HL-60 (cell line): ENCODE measurements at regions not wholly inside any gene's neighbourhood (a gene's known extent, or its start where the extent isn't known, plus 50 kb on each side); places are given as distances from the start of the nearest gene placed in this dataset.

Experiments used
- DNase-seq, 2 experiments: peaks; one replicate each; pipeline ENCODE4 v3.0.0-alpha.2; 2010 to 2020; ENCODE audit warnings: low read depth in 1 of 2, low spot score in 1 of 2
- H3K27ac ChIP-seq: fragments of 250-450 bp; sonication (Bioruptor Pico); replicated peaks from 2 replicates; pipeline ENCODE4 v1.5.1; 2020; ENCODE audit warnings: mild to moderate bottlenecking, moderate library complexity
- H3K27me3 ChIP-seq: fragments of 250-450 bp; sonication (Bioruptor Pico); 2 replicates; pipeline ENCODE4 v1.5.1; 2021; ENCODE audit warnings: mild to moderate bottlenecking, moderate library complexity; ENCODE audit not compliant: insufficient read depth, poor library complexity, severe bottlenecking
- H3K4me3 ChIP-seq: replicated peaks from 2 replicates; pipeline ENCODE4 v1.5.1; 2011; ENCODE audit warnings: mild to moderate bottlenecking, control low read depth, low read length; ENCODE audit not compliant: insufficient read depth
- GABPA ChIP-seq: IDR thresholded peaks from 2 replicates; pipeline ENCODE4 v1.6.1; 2012; ENCODE audit warnings: low read depth
- POLR2AphosphoS5 ChIP-seq: IDR thresholded peaks from 2 replicates; pipeline ENCODE4 v1.6.1; 2012; ENCODE audit warnings: low read depth
- SPI1 ChIP-seq: IDR thresholded peaks from 2 replicates; pipeline ENCODE4 v1.6.1; 2012; ENCODE audit warnings: low read depth, mild to moderate bottlenecking, borderline replicate concordance
- TF ChIP-seq, protein P1 (sequence below): IDR thresholded peaks from 2 replicates; pipeline ENCODE4 v1.6.1; 2012; ENCODE audit warnings: low read depth; ENCODE audit not compliant: insufficient replicate concordance
- TF ChIP-seq, protein P2 (sequence below): IDR thresholded peaks from one replicate; pipeline ENCODE4 v1.5.1; 2011; ENCODE audit warnings: low read length, control low read depth, inconsistent platforms; ENCODE audit not compliant: insufficient read depth

DNA sequence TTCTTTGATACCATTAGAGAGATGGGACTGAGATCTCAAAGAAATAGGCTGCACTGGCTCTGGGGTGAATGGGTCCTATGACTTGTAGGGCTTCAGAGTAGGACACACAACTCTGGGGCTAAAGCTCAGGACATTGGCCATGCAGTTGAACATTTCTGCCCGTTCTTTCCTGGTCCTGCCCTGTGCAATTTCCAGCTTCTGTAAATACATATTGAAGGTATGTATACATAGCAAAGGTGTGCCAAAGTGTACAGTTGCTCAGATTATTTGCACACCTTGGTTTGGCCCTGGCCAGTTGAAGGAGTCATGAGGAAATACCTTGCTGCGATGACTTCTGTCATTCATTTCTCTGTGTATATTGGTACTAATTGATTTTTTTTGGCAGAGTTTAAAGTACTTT lies 52.8 kb upstream of the TAF11L2 start:
- TF ChIP-seq, protein P1, sequence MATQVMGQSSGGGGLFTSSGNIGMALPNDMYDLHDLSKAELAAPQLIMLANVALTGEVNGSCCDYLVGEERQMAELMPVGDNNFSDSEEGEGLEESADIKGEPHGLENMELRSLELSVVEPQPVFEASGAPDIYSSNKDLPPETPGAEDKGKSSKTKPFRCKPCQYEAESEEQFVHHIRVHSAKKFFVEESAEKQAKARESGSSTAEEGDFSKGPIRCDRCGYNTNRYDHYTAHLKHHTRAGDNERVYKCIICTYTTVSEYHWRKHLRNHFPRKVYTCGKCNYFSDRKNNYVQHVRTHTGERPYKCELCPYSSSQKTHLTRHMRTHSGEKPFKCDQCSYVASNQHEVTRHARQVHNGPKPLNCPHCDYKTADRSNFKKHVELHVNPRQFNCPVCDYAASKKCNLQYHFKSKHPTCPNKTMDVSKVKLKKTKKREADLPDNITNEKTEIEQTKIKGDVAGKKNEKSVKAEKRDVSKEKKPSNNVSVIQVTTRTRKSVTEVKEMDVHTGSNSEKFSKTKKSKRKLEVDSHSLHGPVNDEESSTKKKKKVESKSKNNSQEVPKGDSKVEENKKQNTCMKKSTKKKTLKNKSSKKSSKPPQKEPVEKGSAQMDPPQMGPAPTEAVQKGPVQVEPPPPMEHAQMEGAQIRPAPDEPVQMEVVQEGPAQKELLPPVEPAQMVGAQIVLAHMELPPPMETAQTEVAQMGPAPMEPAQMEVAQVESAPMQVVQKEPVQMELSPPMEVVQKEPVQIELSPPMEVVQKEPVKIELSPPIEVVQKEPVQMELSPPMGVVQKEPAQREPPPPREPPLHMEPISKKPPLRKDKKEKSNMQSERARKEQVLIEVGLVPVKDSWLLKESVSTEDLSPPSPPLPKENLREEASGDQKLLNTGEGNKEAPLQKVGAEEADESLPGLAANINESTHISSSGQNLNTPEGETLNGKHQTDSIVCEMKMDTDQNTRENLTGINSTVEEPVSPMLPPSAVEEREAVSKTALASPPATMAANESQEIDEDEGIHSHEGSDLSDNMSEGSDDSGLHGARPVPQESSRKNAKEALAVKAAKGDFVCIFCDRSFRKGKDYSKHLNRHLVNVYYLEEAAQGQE = no peak
- TF ChIP-seq GABPA = no peak
- TF ChIP-seq, protein P2, sequence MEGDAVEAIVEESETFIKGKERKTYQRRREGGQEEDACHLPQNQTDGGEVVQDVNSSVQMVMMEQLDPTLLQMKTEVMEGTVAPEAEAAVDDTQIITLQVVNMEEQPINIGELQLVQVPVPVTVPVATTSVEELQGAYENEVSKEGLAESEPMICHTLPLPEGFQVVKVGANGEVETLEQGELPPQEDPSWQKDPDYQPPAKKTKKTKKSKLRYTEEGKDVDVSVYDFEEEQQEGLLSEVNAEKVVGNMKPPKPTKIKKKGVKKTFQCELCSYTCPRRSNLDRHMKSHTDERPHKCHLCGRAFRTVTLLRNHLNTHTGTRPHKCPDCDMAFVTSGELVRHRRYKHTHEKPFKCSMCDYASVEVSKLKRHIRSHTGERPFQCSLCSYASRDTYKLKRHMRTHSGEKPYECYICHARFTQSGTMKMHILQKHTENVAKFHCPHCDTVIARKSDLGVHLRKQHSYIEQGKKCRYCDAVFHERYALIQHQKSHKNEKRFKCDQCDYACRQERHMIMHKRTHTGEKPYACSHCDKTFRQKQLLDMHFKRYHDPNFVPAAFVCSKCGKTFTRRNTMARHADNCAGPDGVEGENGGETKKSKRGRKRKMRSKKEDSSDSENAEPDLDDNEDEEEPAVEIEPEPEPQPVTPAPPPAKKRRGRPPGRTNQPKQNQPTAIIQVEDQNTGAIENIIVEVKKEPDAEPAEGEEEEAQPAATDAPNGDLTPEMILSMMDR = no peak
- no peak for TF ChIP-seq SPI1
- TF ChIP-seq POLR2AphosphoS5 = no peak
- no peak overlapping the region for H3K4me3 ChIP-seq

More for the DNA sequence above, 52.8 kb upstream of the TAF11L2 start:
- no peaks in the 10 kb centered on the region for H3K27me3 ChIP-seq
- no peak for DNase-seq
- peak overlapping the region; percentile 85 for H3K27ac ChIP-seq
